Astrocyte (in vitro differentiated cells and primary cell): ENCODE measurements at regions not wholly inside any gene's neighbourhood (a gene's known extent, or its start where the extent isn't known, plus 50 kb on each side); places are given as distances from the start of the nearest gene placed in this dataset.

Experiments used
- DNase-seq: peaks from one replicate; pipeline ENCODE4 v3.0.0-alpha.2; 2010; ENCODE audit warnings: low read depth
- FAIRE-seq: peaks from 2 replicates; lab custom pipeline; 2011; peaks lifted over from hg19 to GRCh38; lab: Jason Lieb, UNC
- H2AFZ ChIP-seq: 2 replicates; pipeline ENCODE4 v1.6.0; 2012; ENCODE audit warnings: low read depth, low read length, inconsistent platforms
- H3K27ac ChIP-seq: 2 replicates; pipeline ENCODE4 v1.5.1; 2011; ENCODE audit warnings: low read depth, low read length, inconsistent platforms
- H3K27me3 ChIP-seq: 2 replicates; pipeline ENCODE4 v1.6.0; 2011; ENCODE audit warnings: low read length, inconsistent platforms; ENCODE audit not compliant: insufficient read depth
- H3K36me3 ChIP-seq: 2 replicates; pipeline ENCODE4 v1.5.1; 2011; ENCODE audit warnings: low read length, inconsistent platforms; ENCODE audit not compliant: insufficient read depth
- H3K4me1 ChIP-seq: 2 replicates; pipeline ENCODE4 v1.5.1; 2011; ENCODE audit warnings: low read length, inconsistent platforms; ENCODE audit not compliant: insufficient read depth
- H3K4me2 ChIP-seq: 2 replicates; pipeline ENCODE4 v1.6.0; 2012; ENCODE audit warnings: low read length, inconsistent platforms
- H3K4me3 ChIP-seq: 2 replicates; pipeline ENCODE4 v1.5.1; 2011; ENCODE audit warnings: low read depth, mild to moderate bottlenecking, low read length, inconsistent platforms; ENCODE audit not compliant: insufficient read depth
- H3K79me2 ChIP-seq: 2 replicates; pipeline ENCODE4 v1.6.0; 2012; ENCODE audit warnings: mild to moderate bottlenecking, low read length, inconsistent platforms; ENCODE audit not compliant: insufficient read depth
- H3K9ac ChIP-seq: 2 replicates; pipeline ENCODE4 v1.6.0; 2012; ENCODE audit warnings: mild to moderate bottlenecking, low read length, inconsistent platforms
- H3K9me3 ChIP-seq: 2 replicates; pipeline ENCODE4 v1.5.1; 2012; ENCODE audit warnings: low read depth, mild to moderate bottlenecking, low read length, inconsistent platforms; ENCODE audit not compliant: insufficient read depth
- H4K20me1 ChIP-seq: 2 replicates; pipeline ENCODE4 v1.6.0; 2012; ENCODE audit warnings: low read length, inconsistent platforms; ENCODE audit not compliant: insufficient read depth
- H3K27ac Mint-ChIP-seq: one replicate; pipeline ENCODE4 v1.8.0; 2021; ENCODE audit warnings: mild to moderate bottlenecking, mixed read lengths; ENCODE audit not compliant: unreplicated experiment
- H3K27me3 Mint-ChIP-seq: one replicate; pipeline ENCODE4 v1.8.0; 2021; ENCODE audit warnings: low read depth, mixed read lengths; ENCODE audit not compliant: unreplicated experiment
- H3K36me3 Mint-ChIP-seq: one replicate; pipeline ENCODE4 v1.8.0; 2021; ENCODE audit warnings: low read depth, mixed read lengths; ENCODE audit not compliant: unreplicated experiment
- H3K4me1 Mint-ChIP-seq: one replicate; pipeline ENCODE4 v1.8.0; 2021; ENCODE audit warnings: low read depth, mixed read lengths; ENCODE audit not compliant: unreplicated experiment
- H3K4me3 Mint-ChIP-seq: one replicate; pipeline ENCODE4 v1.8.0; 2021; ENCODE audit warnings: mild to moderate bottlenecking, moderate library complexity, mixed read lengths; ENCODE audit not compliant: unreplicated experiment
- H3K9me3 Mint-ChIP-seq: one replicate; pipeline ENCODE4 v1.8.0; 2021; ENCODE audit warnings: mild to moderate bottlenecking, mixed read lengths; ENCODE audit not compliant: unreplicated experiment
- CTCF ChIP-seq: IDR thresholded peaks from 2 replicates; pipeline ENCODE4 v1.5.1; 2011; ENCODE audit warnings: low read depth, mild to moderate bottlenecking, inconsistent platforms, low read length, moderate library complexity; ENCODE audit not compliant: insufficient read depth
- EZH2 ChIP-seq: IDR thresholded peaks from 2 replicates; pipeline ENCODE4 v1.6.1; 2012; ENCODE audit warnings: mild to moderate bottlenecking, low read length, inconsistent platforms; ENCODE audit not compliant: insufficient read depth

GRCh38 chrY:18989356-18989755, 215.8 kb upstream of the HSFY2 start:
- no peaks in the 10 kb centered on the region for H3K27me3 Mint-ChIP-seq
- TF ChIP-seq EZH2: no peak
- no peak for TF ChIP-seq CTCF
- FAIRE-seq: no peak

GRCh38 chrY:18966001-18966400, 192.5 kb upstream of the HSFY2 start:
- H3K79me2 ChIP-seq: no peaks in the 10 kb centered on the region
- no peak overlapping the region for H2AFZ ChIP-seq
- H3K27ac ChIP-seq: no peak overlapping the region
- no peaks in the 10 kb centered on the region for H3K4me1 ChIP-seq
- no peak overlapping the region for H3K4me3 ChIP-seq
- Mint-ChIP-seq H3K9me3 (peaks cover 2% of the 10 kb centered on the region), H3K4me3 (no peak overlapping the region), H3K27me3 (no peaks in the 10 kb centered on the region), H3K4me1 (no peaks in the 10 kb centered on the region), H3K27ac (no peak overlapping the region), H3K36me3 (no peaks in the 10 kb centered on the region)
- H3K9me3 ChIP-seq: no peaks in the 10 kb centered on the region
- H3K9ac ChIP-seq: no peak overlapping the region
- H3K36me3 ChIP-seq: no peaks in the 10 kb centered on the region
- TF ChIP-seq EZH2 (no peak), CTCF (no peak)
- DNase-seq (no peak), FAIRE-seq (no peak)
- H4K20me1 ChIP-seq: no peaks in the 10 kb centered on the region
- no peaks in the 10 kb centered on the region for H3K27me3 ChIP-seq
- no peak overlapping the region for H3K4me2 ChIP-seq

More at GRCh38 chrY:18989356-18989755, 215.8 kb upstream of the HSFY2 start:
- Mint-ChIP-seq H3K9me3 (no peaks in the 10 kb centered on the region), H3K4me3 (no peak overlapping the region), H3K27ac (no peak overlapping the region), H3K36me3 (no peaks in the 10 kb centered on the region), H3K4me1 (no peaks in the 10 kb centered on the region)
- H2AFZ ChIP-seq: no peak overlapping the region
- H3K27me3 ChIP-seq: no peaks in the 10 kb centered on the region
- no peak overlapping the region for H3K9ac ChIP-seq
- H3K4me1 ChIP-seq: no peaks in the 10 kb centered on the region
- no peaks in the 10 kb centered on the region for H3K9me3 ChIP-seq
- no peak overlapping the region for H3K4me2 ChIP-seq
- H3K27ac ChIP-seq: no peak overlapping the region
- H4K20me1 ChIP-seq: no peaks in the 10 kb centered on the region
- no peak for DNase-seq
- no peak overlapping the region for H3K4me3 ChIP-seq
- no peaks in the 10 kb centered on the region for H3K36me3 ChIP-seq
- no peaks in the 10 kb centered on the region for H3K79me2 ChIP-seq

- Histone ChIP-seq H3K79me2 (no peaks in the 10 kb centered on the region), H3K4me1 (no peaks in the 10 kb centered on the region), H2AFZ (no peak overlapping the region), H3K9me3 (no peaks in the 10 kb centered on the region), H3K9ac (no peak overlapping the region), H4K20me1 (no peaks in the 10 kb centered on the region), H3K4me2 (no peak overlapping the region), H3K4me3 (no peak overlapping the region), H3K36me3 (no peaks in the 10 kb centered on the region), H3K27me3 (no peaks in the 10 kb centered on the region), H3K27ac (no peak overlapping the region)
- Mint-ChIP-seq H3K36me3 (peaks cover 2% of the 10 kb centered on the region), H3K27ac (no peak overlapping the region), H3K4me1 (peaks cover 2% of the 10 kb centered on the region), H3K4me3 (no peak overlapping the region), H3K27me3 (no peaks in the 10 kb centered on the region), H3K9me3 (peaks cover 4% of the 10 kb centered on the region)
- DNase-seq (no peak), FAIRE-seq (no peak)
- TF ChIP-seq CTCF: no peak
- TF ChIP-seq EZH2: no peak
These were observed 185.3 kb upstream of the HSFY2 start for GRCh38 chrY:18958846-18959245.
